B cell (primary cell): ENCODE measurements at regions not wholly inside any gene's neighbourhood (a gene's known extent, or its start where the extent isn't known, plus 50 kb on each side); places are given as distances from the start of the nearest gene placed in this dataset.

Experiments
- EZH2 ChIP-seq: IDR thresholded peaks from 2 replicates; pipeline ENCODE4 v1.6.1; 2012; ENCODE audit warnings: borderline replicate concordance, low read depth, mild to moderate bottlenecking, moderate library complexity, low read length; ENCODE audit not compliant: insufficient read depth, poor library complexity, severe bottlenecking
- TF ChIP-seq, protein P1 (sequence below): fragments of 200-600 bp; IDR thresholded peaks from one replicate; pipeline ENCODE4 v1.8.0; 2022; ENCODE audit warnings: antibody characterized with exemption, mild to moderate bottlenecking

DNA sequence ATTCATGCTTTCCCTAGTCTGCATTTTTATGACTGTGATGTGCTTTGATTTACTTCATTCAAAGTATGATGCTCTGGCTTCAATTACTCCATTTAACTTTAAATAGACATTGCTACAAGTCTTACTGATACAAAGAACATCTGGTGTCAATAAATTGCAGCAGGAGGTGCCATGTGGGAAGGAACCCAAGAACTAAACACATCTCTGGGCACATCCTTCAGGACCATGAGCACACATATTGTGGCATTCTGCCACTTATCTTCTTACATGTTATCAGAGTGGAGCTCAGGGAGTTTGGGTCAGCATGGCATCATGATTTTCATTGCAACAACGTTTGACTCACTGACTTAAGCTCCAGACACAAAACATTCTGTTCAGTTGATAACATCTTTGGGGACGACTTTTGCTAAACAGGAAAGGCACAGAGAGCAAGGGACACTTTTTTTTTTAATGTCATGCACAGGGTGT, 227.0 kb downstream of the DKK1 start:
- TF ChIP-seq, protein P1, sequence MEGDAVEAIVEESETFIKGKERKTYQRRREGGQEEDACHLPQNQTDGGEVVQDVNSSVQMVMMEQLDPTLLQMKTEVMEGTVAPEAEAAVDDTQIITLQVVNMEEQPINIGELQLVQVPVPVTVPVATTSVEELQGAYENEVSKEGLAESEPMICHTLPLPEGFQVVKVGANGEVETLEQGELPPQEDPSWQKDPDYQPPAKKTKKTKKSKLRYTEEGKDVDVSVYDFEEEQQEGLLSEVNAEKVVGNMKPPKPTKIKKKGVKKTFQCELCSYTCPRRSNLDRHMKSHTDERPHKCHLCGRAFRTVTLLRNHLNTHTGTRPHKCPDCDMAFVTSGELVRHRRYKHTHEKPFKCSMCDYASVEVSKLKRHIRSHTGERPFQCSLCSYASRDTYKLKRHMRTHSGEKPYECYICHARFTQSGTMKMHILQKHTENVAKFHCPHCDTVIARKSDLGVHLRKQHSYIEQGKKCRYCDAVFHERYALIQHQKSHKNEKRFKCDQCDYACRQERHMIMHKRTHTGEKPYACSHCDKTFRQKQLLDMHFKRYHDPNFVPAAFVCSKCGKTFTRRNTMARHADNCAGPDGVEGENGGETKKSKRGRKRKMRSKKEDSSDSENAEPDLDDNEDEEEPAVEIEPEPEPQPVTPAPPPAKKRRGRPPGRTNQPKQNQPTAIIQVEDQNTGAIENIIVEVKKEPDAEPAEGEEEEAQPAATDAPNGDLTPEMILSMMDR: no peak
- no peak for TF ChIP-seq EZH2
